HEK293 (cell line): ENCODE measurements at regions not wholly inside any gene's neighbourhood (a gene's known extent, or its start where the extent isn't known, plus 50 kb on each side); places are given as distances from the start of the nearest gene placed in this dataset.
A peak's percentile ranks its signal among the peaks of the same experiment; 100 is the strongest.

Experiments
- CTCF ChIA-PET: fragments of 350-600 bp; formaldehyde crosslinking; extraction: SDS; loops from one replicate; lab custom pipeline; 2021; ENCODE audit warnings: antibody characterized with exemption; lab: Yijun Ruan, JAX
- POLR2A ChIA-PET: fragments of 300-600 bp; formaldehyde crosslinking; extraction: SDS; loops from one replicate; lab custom pipeline; 2020; ENCODE audit warnings: antibody characterized with exemption, inconsistent platforms; lab: Yijun Ruan, JAX
- H3K27ac ChIP-seq: fragments of 200-500 bp; sonication (Bioruptor generic); 2 replicates; pipeline ENCODE4 v1.5.1; 2014; ENCODE audit warnings: low read depth, low read length, control low read depth, inconsistent platforms; ENCODE audit errors: extremely low read depth
- H3K36me3 ChIP-seq, 2 experiments: fragments of 200-500 bp in 1 of 2; sonication (Bioruptor generic) in 1 of 2; 1 replicate in 1 of 2; 2 replicates in 1 of 2; pipeline ENCODE4 v1.5.1; 2014 to 2017; ENCODE audit warnings: inconsistent platforms in 2 of 2, low read length in 2 of 2; ENCODE audit not compliant: control insufficient read depth in 2 of 2, insufficient read depth in 1 of 2
- H3K4me1 ChIP-seq: fragments of 200-500 bp; sonication (Bioruptor generic); 2 replicates; pipeline ENCODE4 v1.5.1; 2014; ENCODE audit warnings: mild to moderate bottlenecking, low read length, inconsistent platforms; ENCODE audit not compliant: control insufficient read depth, insufficient read depth
- H3K4me3 ChIP-seq: 2 replicates; pipeline ENCODE4 v1.5.1; 2011; ENCODE audit warnings: low read depth, mild to moderate bottlenecking, control low read depth, low read length, moderate library complexity
- H3K9me3 ChIP-seq: fragments of 200-500 bp; sonication (Bioruptor generic); 2 replicates; pipeline ENCODE4 v1.5.1; 2014; ENCODE audit warnings: low read depth, low read length, inconsistent platforms; ENCODE audit not compliant: control insufficient read depth, insufficient read depth
- FEZF1 ChIP-seq: fragments of 450-650 bp; formaldehyde crosslinking; IDR thresholded peaks from 2 replicates; pipeline ENCODE4 v1.5.1; 2016; ENCODE audit warnings: missing biosample characterization, missing genetic modification characterization
- KLF10 ChIP-seq: fragments of 450-650 bp; IDR thresholded peaks from 2 replicates; pipeline ENCODE4 v1.5.1; 2018; ENCODE audit warnings: missing biosample characterization, mild to moderate bottlenecking, missing genetic modification characterization
- REPIN1 ChIP-seq: fragments of 450-650 bp; formaldehyde crosslinking; IDR thresholded peaks from 2 replicates; pipeline ENCODE4 v1.5.1; 2017; ENCODE audit warnings: missing biosample characterization, missing genetic modification characterization, low read depth
- REST ChIP-seq: fragments of 450-650 bp; formaldehyde crosslinking; IDR thresholded peaks from 2 replicates; pipeline ENCODE4 v1.5.1; 2016; ENCODE audit warnings: missing biosample characterization, missing genetic modification characterization
- SCRT1 ChIP-seq: fragments of 450-650 bp; formaldehyde crosslinking; IDR thresholded peaks from 2 replicates; pipeline ENCODE4 v1.5.1; 2016; ENCODE audit warnings: missing biosample characterization, missing genetic modification characterization, borderline replicate concordance
- SP3 ChIP-seq: fragments of 450-650 bp; formaldehyde crosslinking; IDR thresholded peaks from 2 replicates; pipeline ENCODE4 v1.5.1; 2016; ENCODE audit warnings: missing biosample characterization, missing genetic modification characterization
- ZBTB17 ChIP-seq: fragments of 450-650 bp; formaldehyde crosslinking; IDR thresholded peaks from 2 replicates; pipeline ENCODE4 v1.5.1; 2016; ENCODE audit warnings: missing biosample characterization, missing genetic modification characterization
- ZBTB21 ChIP-seq: fragments of 450-650 bp; formaldehyde crosslinking; IDR thresholded peaks from 2 replicates; pipeline ENCODE4 v1.5.1; 2017; ENCODE audit warnings: missing biosample characterization, missing genetic modification characterization
- ZBTB8A ChIP-seq: fragments of 450-650 bp; formaldehyde crosslinking; IDR thresholded peaks from 2 replicates; pipeline ENCODE4 v1.5.1; 2016; ENCODE audit warnings: missing biosample characterization, missing genetic modification characterization
- ZFP3 ChIP-seq: fragments of 450-650 bp; formaldehyde crosslinking; IDR thresholded peaks from 2 replicates; pipeline ENCODE4 v1.5.1; 2016; ENCODE audit warnings: low read depth, missing biosample characterization, missing genetic modification characterization
- ZFP41 ChIP-seq: fragments of 450-650 bp; formaldehyde crosslinking; IDR thresholded peaks from 2 replicates; pipeline ENCODE4 v1.5.1; 2016; ENCODE audit warnings: missing biosample characterization, missing genetic modification characterization, borderline replicate concordance
- ZNF133 ChIP-seq: fragments of 450-650 bp; formaldehyde crosslinking; IDR thresholded peaks from 2 replicates; pipeline ENCODE4 v1.5.1; 2016; ENCODE audit warnings: missing biosample characterization, missing genetic modification characterization
- ZNF138 ChIP-seq: fragments of 450-650 bp; formaldehyde crosslinking; IDR thresholded peaks from 2 replicates; pipeline ENCODE4 v1.5.1; 2016; ENCODE audit warnings: missing biosample characterization, missing genetic modification characterization, borderline replicate concordance
- ZNF155 ChIP-seq: fragments of 450-650 bp; formaldehyde crosslinking; IDR thresholded peaks from 2 replicates; pipeline ENCODE4 v1.5.1; 2016; ENCODE audit warnings: missing biosample characterization, missing genetic modification characterization
- ZNF2 ChIP-seq: fragments of 450-650 bp; formaldehyde crosslinking; IDR thresholded peaks from 2 replicates; pipeline ENCODE4 v1.5.1; 2016; ENCODE audit warnings: missing biosample characterization, missing genetic modification characterization
- ZNF221 ChIP-seq: fragments of 450-650 bp; formaldehyde crosslinking; IDR thresholded peaks from 2 replicates; pipeline ENCODE4 v1.5.1; 2017; ENCODE audit warnings: missing biosample characterization, missing genetic modification characterization, borderline replicate concordance
- ZNF239 ChIP-seq: fragments of 450-650 bp; formaldehyde crosslinking; IDR thresholded peaks from 2 replicates; pipeline ENCODE4 v1.5.1; 2016; ENCODE audit warnings: missing biosample characterization, missing genetic modification characterization
- ZNF324 ChIP-seq: fragments of 450-650 bp; formaldehyde crosslinking; IDR thresholded peaks from 2 replicates; pipeline ENCODE4 v1.5.1; 2016; ENCODE audit warnings: missing biosample characterization, missing genetic modification characterization
- ZNF404 ChIP-seq: fragments of 450-650 bp; formaldehyde crosslinking; IDR thresholded peaks from 2 replicates; pipeline ENCODE4 v1.5.1; 2017; ENCODE audit warnings: missing biosample characterization, missing genetic modification characterization
- ZNF416 ChIP-seq: fragments of 450-650 bp; formaldehyde crosslinking; IDR thresholded peaks from 2 replicates; pipeline ENCODE4 v1.5.1; 2016; ENCODE audit warnings: missing biosample characterization, missing genetic modification characterization
- ZNF426 ChIP-seq: fragments of 450-650 bp; formaldehyde crosslinking; IDR thresholded peaks from 2 replicates; pipeline ENCODE4 v1.5.1; 2017; ENCODE audit warnings: missing biosample characterization, missing genetic modification characterization, mild to moderate bottlenecking, inconsistent platforms, moderate library complexity
- ZNF529 ChIP-seq: fragments of 450-650 bp; formaldehyde crosslinking; IDR thresholded peaks from 2 replicates; pipeline ENCODE4 v1.5.1; 2017; ENCODE audit warnings: missing genetic modification characterization, missing biosample characterization; ENCODE audit not compliant: insufficient replicate concordance
- ZNF664 ChIP-seq: fragments of 450-650 bp; formaldehyde crosslinking; IDR thresholded peaks from 2 replicates; pipeline ENCODE4 v1.5.1; 2016; ENCODE audit warnings: missing biosample characterization, missing genetic modification characterization
- ZNF747 ChIP-seq: fragments of 450-650 bp; formaldehyde crosslinking; IDR thresholded peaks from 2 replicates; pipeline ENCODE4 v1.5.1; 2016; ENCODE audit warnings: missing biosample characterization, missing genetic modification characterization
- ZSCAN23 ChIP-seq: fragments of 450-650 bp; formaldehyde crosslinking; IDR thresholded peaks from 2 replicates; pipeline ENCODE4 v1.5.1; 2016; ENCODE audit warnings: missing biosample characterization, missing genetic modification characterization
- TF ChIP-seq, protein P1 (sequence below): fragments of 450-650 bp; formaldehyde crosslinking; IDR thresholded peaks from 2 replicates; pipeline ENCODE4 v1.5.1; 2017; ENCODE audit warnings: missing biosample characterization, missing genetic modification characterization

DNA sequence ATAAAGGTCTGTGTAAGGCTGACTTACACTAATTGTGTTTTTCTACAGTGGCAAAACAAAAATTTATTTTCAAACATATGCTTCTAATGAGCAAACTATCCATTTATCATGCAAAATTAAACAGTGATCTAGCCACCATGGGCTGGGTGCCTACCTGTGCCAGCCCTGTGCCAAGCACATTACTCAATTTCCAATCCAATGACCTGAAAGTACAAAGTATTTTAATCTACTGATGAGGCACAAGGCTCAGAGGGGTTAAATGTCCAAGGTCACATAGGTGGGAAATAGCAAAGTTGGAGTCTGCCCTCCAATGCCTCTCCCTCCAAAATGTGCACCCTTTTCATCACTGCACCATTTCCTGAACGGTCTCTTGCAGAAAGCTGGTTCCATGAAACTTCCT is 279.1 kb upstream of the FMN2 start:
- Histone ChIP-seq H3K4me3 (no peak overlapping the region), H3K36me3 (no peaks in the 10 kb centered on the region), H3K4me1 (no peaks in the 10 kb centered on the region), H3K27ac (no peak overlapping the region), H3K9me3 (no peaks in the 10 kb centered on the region)
- TF ChIP-seq ZNF664 (tag by site-specific recombination) (no peak), ZNF2 (tag by site-specific recombination) (no peak), REPIN1 (tag by site-specific recombination) (no peak), ZNF138 (tag by site-specific recombination) (no peak), ZBTB8A (tag by site-specific recombination) (no peak), REST (no peak), ZNF426 (no peak), ZNF239 (tag by site-specific recombination) (no peak), ZNF416 (tag by site-specific recombination) (no peak), ZNF324 (tag by site-specific recombination) (no peak), ZNF404 (tag by site-specific recombination) (no peak)
- TF ChIP-seq, protein P1, sequence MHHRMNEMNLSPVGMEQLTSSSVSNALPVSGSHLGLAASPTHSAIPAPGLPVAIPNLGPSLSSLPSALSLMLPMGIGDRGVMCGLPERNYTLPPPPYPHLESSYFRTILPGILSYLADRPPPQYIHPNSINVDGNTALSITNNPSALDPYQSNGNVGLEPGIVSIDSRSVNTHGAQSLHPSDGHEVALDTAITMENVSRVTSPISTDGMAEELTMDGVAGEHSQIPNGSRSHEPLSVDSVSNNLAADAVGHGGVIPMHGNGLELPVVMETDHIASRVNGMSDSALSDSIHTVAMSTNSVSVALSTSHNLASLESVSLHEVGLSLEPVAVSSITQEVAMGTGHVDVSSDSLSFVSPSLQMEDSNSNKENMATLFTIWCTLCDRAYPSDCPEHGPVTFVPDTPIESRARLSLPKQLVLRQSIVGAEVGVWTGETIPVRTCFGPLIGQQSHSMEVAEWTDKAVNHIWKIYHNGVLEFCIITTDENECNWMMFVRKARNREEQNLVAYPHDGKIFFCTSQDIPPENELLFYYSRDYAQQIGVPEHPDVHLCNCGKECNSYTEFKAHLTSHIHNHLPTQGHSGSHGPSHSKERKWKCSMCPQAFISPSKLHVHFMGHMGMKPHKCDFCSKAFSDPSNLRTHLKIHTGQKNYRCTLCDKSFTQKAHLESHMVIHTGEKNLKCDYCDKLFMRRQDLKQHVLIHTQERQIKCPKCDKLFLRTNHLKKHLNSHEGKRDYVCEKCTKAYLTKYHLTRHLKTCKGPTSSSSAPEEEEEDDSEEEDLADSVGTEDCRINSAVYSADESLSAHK (tag by site-specific recombination): no peak
- ChIA-PET POLR2A (no interaction called here), CTCF (interaction anchor here (0.7 kb wide), 2 partner anchors 139 to 893 kb away, joined by 3 to 5 read pairs; no protein-coding TSS in a partner anchor)

DNA sequence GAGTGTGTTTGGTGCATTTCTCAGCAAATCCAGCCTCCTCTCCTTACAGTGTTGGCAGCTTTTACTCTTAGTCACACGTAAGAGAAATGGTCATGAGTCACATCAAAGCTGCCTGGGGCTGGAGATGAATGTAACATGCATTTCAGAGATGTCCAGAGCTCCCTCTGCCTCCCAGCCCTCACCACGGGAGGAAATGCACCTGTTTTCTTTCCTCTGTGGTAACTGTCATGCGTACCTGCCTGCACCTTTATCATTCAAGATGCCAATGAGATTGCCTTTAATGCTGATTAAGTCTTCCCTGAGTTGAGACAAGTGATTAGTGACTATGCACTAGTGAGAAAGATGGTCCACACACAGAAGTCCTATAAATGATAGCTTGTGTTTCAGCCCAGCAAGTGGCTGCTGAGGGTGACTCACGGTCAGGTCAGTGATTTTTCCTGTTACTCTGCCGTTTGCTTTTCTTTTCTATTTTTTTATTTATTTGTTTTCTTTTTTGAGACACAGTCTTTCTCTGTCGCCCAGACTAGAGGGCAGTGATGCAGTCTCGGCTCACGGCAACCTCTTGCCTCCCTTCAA is 277.3 kb upstream of the FMN2 start:
- Histone ChIP-seq H3K27ac (no peak overlapping the region), H3K9me3 (no peaks in the 10 kb centered on the region), H3K4me3 (no peak overlapping the region), H3K36me3 (no peaks in the 10 kb centered on the region), H3K4me1 (no peaks in the 10 kb centered on the region)
- ChIA-PET CTCF (interaction anchor here (0.6 to 0.9 kb wide), 4 partner anchors 39 to 129 kb away, joined by 3 to 5 read pairs (median 4); no protein-coding TSS in a partner anchor), POLR2A (no interaction called here)
- TF ChIP-seq ZNF221 (tag by site-specific recombination) (no peak), KLF10 (tag by site-specific recombination) (no peak), ZNF155 (tag by site-specific recombination) (no peak), FEZF1 (tag by site-specific recombination) (0 out of 2 replicates have a peak, but pooled peaks have one; percentile 15), ZFP3 (tag by site-specific recombination) (no peak), ZBTB21 (tag by site-specific recombination) (no peak), SP3 (tag by site-specific recombination) (no peak), REPIN1 (tag by site-specific recombination) (no peak), ZBTB17 (0 out of 2 replicates have a peak, but pooled peaks have one; percentile 16), ZSCAN23 (tag by site-specific recombination) (no peak), ZNF133 (tag by site-specific recombination) (no peak), SCRT1 (no peak), ZNF747 (tag by site-specific recombination) (no peak), ZFP41 (tag by site-specific recombination) (no peak), ZNF529 (no peak)
